NCI-H446 treated with DMSO at 0.1 percent for 48 hours (cell line): ENCODE measurements at regions not wholly inside any gene's neighbourhood (a gene's known extent, or its start where the extent isn't known, plus 50 kb on each side); places are given as distances from the start of the nearest gene placed in this dataset.
A peak's percentile ranks its signal among the peaks of the same experiment; 100 is the strongest.

Source experiments
- DNase-seq: peaks from one replicate; lab custom pipeline; 2025; lab: John Stamatoyannopoulos, UW

GRCh38 chr3:164572436-164572835 is 505.9 kb downstream of the SI start:
- DNase-seq, result no peak

GRCh38 chr3:164550857-164551256 is 527.4 kb downstream of the SI start:
- no peak for DNase-seq

- DNase-seq, result peak; percentile 82
Measured at GRCh38 chr3:164539215-164539614, 539.1 kb downstream of the SI start.

GRCh38 chr3:164537485-164537884 is 540.8 kb downstream of the SI start:
- peak; percentile 75 for DNase-seq

- no peak for DNase-seq
Measured at GRCh38 chr3:164533275-164533674, 545.0 kb downstream of the SI start.

GRCh38 chr3:164526250-164526649 is 552.0 kb downstream of the SI start:
- no peak for DNase-seq

GRCh38 chr3:164524201-164524600 is 554.1 kb downstream of the SI start:
- no peak for DNase-seq

GRCh38 chr3:164522073-164522763 is 556.1 kb downstream of the SI start:
- no peak for DNase-seq

GRCh38 chr3:164521644-164522043 is 556.7 kb downstream of the SI start:
- no peak for DNase-seq

- no peak for DNase-seq
Measured at GRCh38 chr3:164521139-164521538, 557.2 kb downstream of the SI start.

- no peak for DNase-seq
Measured at GRCh38 chr3:164515256-164515655, 563.0 kb downstream of the SI start.

GRCh38 chr3:164514576-164514975 is 563.7 kb downstream of the SI start:
- no peak for DNase-seq

- no peak for DNase-seq
Measured at GRCh38 chr3:164507886-164508285, 570.4 kb downstream of the SI start.

GRCh38 chr3:164498917-164499316 is 579.4 kb downstream of the SI start:
- no peak for DNase-seq

- no peak for DNase-seq
Measured at GRCh38 chr3:164488893-164489292, 589.4 kb downstream of the SI start.

- DNase-seq, result no peak
Measured at GRCh38 chr3:164486150-164486549, 592.1 kb downstream of the SI start.

- no peak for DNase-seq
Measured at GRCh38 chr3:164479978-164480377, 598.3 kb downstream of the SI start.

- DNase-seq, result peak; percentile 46
Measured at GRCh38 chr3:164479406-164479805, 598.9 kb downstream of the SI start.

- no peak for DNase-seq
Measured at GRCh38 chr3:164478323-164478722, 600.0 kb downstream of the SI start.

GRCh38 chr3:164477403-164477802 is 600.9 kb downstream of the SI start:
- no peak for DNase-seq

- DNase-seq, result no peak
Measured at GRCh38 chr3:164476631-164477030, 601.7 kb downstream of the SI start.

- DNase-seq, result no peak
Measured at GRCh38 chr3:164470471-164470870, 607.8 kb downstream of the SI start.

- DNase-seq, result no peak
Measured at GRCh38 chr3:164468055-164468454, 610.2 kb downstream of the SI start.

- no peak for DNase-seq
Measured at GRCh38 chr3:164467007-164467406, 611.3 kb downstream of the SI start.
